ENCODE measurements at regions not wholly inside any gene's neighbourhood (a gene's known extent, or its start where the extent isn't known, plus 50 kb on each side); places are given as distances from the start of the nearest gene placed in this dataset.

DNA sequence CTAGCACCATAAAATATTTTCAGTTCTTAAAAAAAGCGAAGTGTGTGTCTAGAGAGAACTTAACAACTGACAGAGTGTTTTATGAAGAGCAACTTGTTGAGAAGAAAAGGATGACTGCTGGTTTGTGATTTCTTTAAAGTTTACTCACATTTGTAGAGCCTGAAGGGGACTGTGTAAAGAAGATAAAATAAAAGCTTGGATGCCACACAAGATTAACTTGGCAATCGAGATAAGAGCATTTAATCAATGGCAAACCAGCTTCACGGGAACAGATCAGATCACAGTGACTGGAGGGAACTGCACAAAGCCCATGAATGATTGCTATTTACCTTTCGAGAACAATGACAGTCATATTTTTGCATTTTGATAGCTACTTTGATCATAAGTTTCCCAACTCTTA lies 2013.1 kb upstream of the CDH9 start:
- CTCF ChIA-PET = no interaction called here
- intact Hi-C loops (cut with micrococcal nuclease) = no loop called here
- H3K27ac Mint-ChIP-seq = no peak overlapping the region
- DNase-seq (no peak), ATAC-seq (no peak)
- H3K9me3 Mint-ChIP-seq = peaks cover 9% of the 10 kb centered on the region
- no peaks in the 10 kb centered on the region for H3K27me3 Mint-ChIP-seq
- POLR2A ChIA-PET = no interaction called here
- no peaks in the 10 kb centered on the region for H3K4me1 Mint-ChIP-seq (ENCODE audit: low read depth)
- H3K36me3 Mint-ChIP-seq (ENCODE audit: low read depth) = no peaks in the 10 kb centered on the region
- TF ChIP-seq, protein P1, sequence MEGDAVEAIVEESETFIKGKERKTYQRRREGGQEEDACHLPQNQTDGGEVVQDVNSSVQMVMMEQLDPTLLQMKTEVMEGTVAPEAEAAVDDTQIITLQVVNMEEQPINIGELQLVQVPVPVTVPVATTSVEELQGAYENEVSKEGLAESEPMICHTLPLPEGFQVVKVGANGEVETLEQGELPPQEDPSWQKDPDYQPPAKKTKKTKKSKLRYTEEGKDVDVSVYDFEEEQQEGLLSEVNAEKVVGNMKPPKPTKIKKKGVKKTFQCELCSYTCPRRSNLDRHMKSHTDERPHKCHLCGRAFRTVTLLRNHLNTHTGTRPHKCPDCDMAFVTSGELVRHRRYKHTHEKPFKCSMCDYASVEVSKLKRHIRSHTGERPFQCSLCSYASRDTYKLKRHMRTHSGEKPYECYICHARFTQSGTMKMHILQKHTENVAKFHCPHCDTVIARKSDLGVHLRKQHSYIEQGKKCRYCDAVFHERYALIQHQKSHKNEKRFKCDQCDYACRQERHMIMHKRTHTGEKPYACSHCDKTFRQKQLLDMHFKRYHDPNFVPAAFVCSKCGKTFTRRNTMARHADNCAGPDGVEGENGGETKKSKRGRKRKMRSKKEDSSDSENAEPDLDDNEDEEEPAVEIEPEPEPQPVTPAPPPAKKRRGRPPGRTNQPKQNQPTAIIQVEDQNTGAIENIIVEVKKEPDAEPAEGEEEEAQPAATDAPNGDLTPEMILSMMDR (IDR thresholded peaks at IDR 0.05) = no peak
- H3K4me3 Mint-ChIP-seq = no peak overlapping the region

DNA sequence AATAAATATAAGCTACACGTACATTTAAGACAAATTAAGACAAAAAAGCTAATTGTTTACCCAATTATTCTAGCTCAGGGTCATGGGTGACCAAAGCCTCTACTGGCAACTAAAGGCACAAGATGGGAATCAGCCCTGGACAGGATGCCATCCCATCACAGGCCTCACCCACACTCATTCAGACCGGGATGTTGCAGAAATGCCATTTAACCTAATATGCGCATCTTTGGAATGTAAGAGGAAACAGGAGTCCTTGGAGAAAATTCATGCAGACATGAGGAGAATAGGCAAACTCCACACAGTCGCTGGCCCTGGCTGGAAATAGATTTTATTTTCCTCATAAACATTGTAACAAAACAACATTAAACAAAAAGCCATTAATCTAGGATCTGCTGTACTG lies 2003.8 kb upstream of the CDH9 start:
- POLR2A ChIA-PET = no interaction called here
- no peaks in the 10 kb centered on the region for H3K4me1 Mint-ChIP-seq (ENCODE audit: low read depth)
- H3K27me3 Mint-ChIP-seq = no peaks in the 10 kb centered on the region
- peaks cover 2% of the 10 kb centered on the region for H3K9me3 Mint-ChIP-seq
- intact Hi-C loops (cut with micrococcal nuclease) = no loop called here
- DNase-seq (no peak), ATAC-seq (no peak)
- TF ChIP-seq, protein P1 (IDR thresholded peaks at IDR 0.05) = no peak
- H3K27ac Mint-ChIP-seq = no peak overlapping the region
- no peaks in the 10 kb centered on the region for H3K36me3 Mint-ChIP-seq (ENCODE audit: low read depth)
- CTCF ChIA-PET = no interaction called here
- no peak overlapping the region for H3K4me3 Mint-ChIP-seq

DNA sequence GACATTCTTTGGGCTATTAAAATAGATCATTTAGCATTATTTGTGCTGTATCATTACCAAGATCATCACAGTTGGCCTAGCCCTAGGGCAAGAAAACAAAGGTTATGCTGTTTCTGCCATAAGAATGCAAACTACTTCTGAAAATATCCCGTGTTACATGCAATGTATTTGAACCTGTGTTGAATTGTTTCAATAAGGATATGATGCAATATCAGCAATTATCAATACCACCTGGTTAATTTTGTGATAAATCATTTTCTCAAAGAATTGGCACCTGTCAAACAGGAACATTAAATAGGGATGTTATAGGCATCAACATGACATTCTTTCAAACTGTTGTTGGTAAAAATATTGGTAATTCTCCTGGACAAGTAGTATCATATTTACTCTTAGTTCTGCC lies 2002.0 kb upstream of the CDH9 start:
- Mint-ChIP-seq H3K9me3 (peaks cover 2% of the 10 kb centered on the region), H3K4me3 (no peak overlapping the region), H3K36me3 (ENCODE audit: low read depth) (no peaks in the 10 kb centered on the region), H3K27ac (no peak overlapping the region), H3K27me3 (no peaks in the 10 kb centered on the region), H3K4me1 (ENCODE audit: low read depth) (no peaks in the 10 kb centered on the region)
- intact Hi-C loops (cut with micrococcal nuclease) = no loop called here
- POLR2A ChIA-PET = no interaction called here
- CTCF ChIA-PET = no interaction called here
- ATAC-seq (no peak), DNase-seq (no peak)
- TF ChIP-seq, protein P1 (IDR thresholded peaks at IDR 0.05) = no peak

DNA sequence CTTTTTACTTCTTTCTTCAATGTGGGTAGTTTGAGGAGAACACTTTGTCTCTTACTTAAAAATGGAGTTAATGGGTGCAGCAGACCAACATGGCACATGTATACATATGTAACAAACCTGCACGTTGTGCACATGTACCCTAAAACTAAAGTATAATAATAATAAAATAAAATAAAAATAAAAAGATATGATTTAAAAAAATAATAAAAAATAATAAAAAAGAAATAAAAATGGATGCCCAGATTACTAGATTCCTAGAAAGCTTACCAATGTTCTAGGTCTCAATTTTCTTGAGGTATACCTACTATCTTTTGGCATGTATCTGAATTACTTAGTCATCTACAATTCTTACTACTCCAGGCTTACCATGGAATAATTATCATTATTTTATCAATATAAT lies 2001.6 kb upstream of the CDH9 start:
- no peak overlapping the region for H3K4me3 Mint-ChIP-seq
- ChIA-PET CTCF (no interaction called here), POLR2A (no interaction called here)
- TF ChIP-seq, protein P1 (IDR thresholded peaks at IDR 0.05) = no peak
- no peak overlapping the region for H3K27ac Mint-ChIP-seq
- DNase-seq (no peak), ATAC-seq (no peak)
- H3K27me3 Mint-ChIP-seq = no peaks in the 10 kb centered on the region
- intact Hi-C loops (cut with micrococcal nuclease) = no loop called here
- peaks cover 2% of the 10 kb centered on the region for H3K9me3 Mint-ChIP-seq
- no peaks in the 10 kb centered on the region for H3K4me1 Mint-ChIP-seq (ENCODE audit: low read depth)
- H3K36me3 Mint-ChIP-seq (ENCODE audit: low read depth) = no peaks in the 10 kb centered on the region

DNA sequence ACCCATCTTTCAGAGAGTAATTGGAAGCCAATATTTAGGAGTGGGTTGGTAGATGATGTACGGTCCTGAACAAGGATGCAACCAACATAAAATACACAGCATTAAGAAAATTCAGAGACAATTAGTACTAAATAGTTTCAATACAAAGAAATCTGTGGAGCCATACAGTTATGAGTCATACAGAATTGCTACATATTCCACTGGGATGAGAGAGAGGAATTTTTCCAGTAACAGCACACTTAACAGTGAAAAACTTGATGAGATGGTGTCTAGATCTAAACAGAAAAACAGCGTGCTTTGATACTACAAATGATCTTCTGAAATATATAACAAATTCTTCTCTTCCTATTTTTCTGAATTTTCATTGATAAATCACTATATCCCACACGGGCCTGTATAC lies 1999.3 kb upstream of the CDH9 start:
- intact Hi-C loops (cut with micrococcal nuclease) = no loop called here
- DNase-seq (no peak), ATAC-seq (no peak)
- no peak overlapping the region for H3K27ac Mint-ChIP-seq
- ChIA-PET POLR2A (no interaction called here), CTCF (no interaction called here)
- H3K9me3 Mint-ChIP-seq = peaks cover 7% of the 10 kb centered on the region
- no peaks in the 10 kb centered on the region for H3K4me1 Mint-ChIP-seq (ENCODE audit: low read depth)
- no peak overlapping the region for H3K4me3 Mint-ChIP-seq
- H3K36me3 Mint-ChIP-seq (ENCODE audit: low read depth) = no peaks in the 10 kb centered on the region
- no peaks in the 10 kb centered on the region for H3K27me3 Mint-ChIP-seq
- TF ChIP-seq, protein P1 (IDR thresholded peaks at IDR 0.05) = no peak
